Neural progenitor cell (in vitro differentiated cells): ENCODE measurements at regions not wholly inside any gene's neighbourhood (a gene's known extent, or its start where the extent isn't known, plus 50 kb on each side); places are given as distances from the start of the nearest gene placed in this dataset.
A peak's percentile ranks its signal among the peaks of the same experiment; 100 is the strongest.

Experiments
- DNase-seq: peaks from one replicate; pipeline ENCODE4 v3.0.0-alpha.2; 2016; ENCODE audit warnings: low spot score
- H2AFZ ChIP-seq: fragments of 200-600 bp; sonication (generic); replicated peaks from 2 replicates; pipeline ENCODE4 v1.6.1; 2016; ENCODE audit warnings: antibody characterized with exemption
- H3F3A ChIP-seq: fragments of 200-600 bp; sonication (generic); 2 replicates; pipeline ENCODE4 v1.6.1; 2016; ENCODE audit warnings: antibody characterized with exemption, low read depth
- H3K27ac ChIP-seq: fragments of 200-600 bp; sonication (generic); 2 replicates; pipeline ENCODE4 v1.5.1; 2016; ENCODE audit warnings: mild to moderate bottlenecking
- H3K27me3 ChIP-seq: fragments of 200-600 bp; sonication (generic); 2 replicates; pipeline ENCODE4 v1.6.1; 2016; ENCODE audit warnings: mild to moderate bottlenecking, moderate library complexity
- H3K36me3 ChIP-seq: fragments of 200-600 bp; sonication (generic); 2 replicates; pipeline ENCODE4 v1.5.1; 2016
- H3K4me1 ChIP-seq: fragments of 200-600 bp; sonication (generic); 2 replicates; pipeline ENCODE4 v1.6.1; 2016; ENCODE audit warnings: mixed run types
- H3K4me2 ChIP-seq: fragments of 200-600 bp; sonication (generic); 2 replicates; pipeline ENCODE4 v1.6.1; 2016
- H3K4me3 ChIP-seq: fragments of 200-600 bp; sonication (generic); 2 replicates; pipeline ENCODE4 v1.5.1; 2016
- H3K79me2 ChIP-seq: fragments of 200-600 bp; sonication (generic); 2 replicates; pipeline ENCODE4 v1.6.1; 2016; ENCODE audit warnings: low read depth
- H3K9ac ChIP-seq: fragments of 200-600 bp; sonication (generic); 2 replicates; pipeline ENCODE4 v1.6.1; 2016
- H3K9me3 ChIP-seq: fragments of 200-600 bp; sonication (generic); 2 replicates; pipeline ENCODE4 v1.5.1; 2016; ENCODE audit warnings: low read depth
- H4K20me1 ChIP-seq: fragments of 200-600 bp; sonication (generic); 2 replicates; pipeline ENCODE4 v1.6.1; 2016; ENCODE audit warnings: low read depth
- H3K27ac Mint-ChIP-seq: 3 replicates; pipeline ENCODE4 v1.8.0; 2021; ENCODE audit warnings: mixed read lengths
- H3K27me3 Mint-ChIP-seq: 2 replicates; pipeline ENCODE4 v1.8.0; 2022; ENCODE audit warnings: low read depth, mild to moderate bottlenecking, inconsistent platforms, moderate library complexity, mixed read lengths; ENCODE audit not compliant: insufficient read depth
- H3K36me3 Mint-ChIP-seq: 3 replicates; pipeline ENCODE4 v1.8.0; 2021; ENCODE audit warnings: mixed read lengths
- H3K4me1 Mint-ChIP-seq: 3 replicates; pipeline ENCODE4 v1.8.0; 2021; ENCODE audit warnings: mixed read lengths
- H3K4me3 Mint-ChIP-seq: 3 replicates; pipeline ENCODE4 v1.8.0; 2021; ENCODE audit warnings: mild to moderate bottlenecking, moderate library complexity, mixed read lengths
- H3K9me3 Mint-ChIP-seq: 3 replicates; pipeline ENCODE4 v1.8.0; 2020; ENCODE audit warnings: mixed read lengths
- CTCF ChIP-seq: fragments of 200-600 bp; sonication (generic); IDR thresholded peaks from 2 replicates; pipeline ENCODE4 v1.5.1; 2017; ENCODE audit warnings: antibody characterized with exemption, mild to moderate bottlenecking
- EZH2 ChIP-seq: fragments of 200-600 bp; sonication (generic); IDR thresholded peaks from 2 replicates; pipeline ENCODE4 v1.6.1; 2017; ENCODE audit warnings: antibody characterized with exemption, mild to moderate bottlenecking, moderate library complexity
- EZH2phosphoT487 ChIP-seq: fragments of 200-600 bp; sonication (generic); IDR thresholded peaks from 2 replicates; pipeline ENCODE4 v1.6.1; 2017; ENCODE audit warnings: antibody characterized with exemption

GRCh38 chr1:189811960-189812359 lies 665.7 kb downstream of the BRINP3 start:
- H3K27ac ChIP-seq = no peak overlapping the region
- peaks cover 7% of the 10 kb centered on the region for H3F3A ChIP-seq
- peaks cover 12% of the 10 kb centered on the region for H3K4me1 ChIP-seq
- H3K27me3 Mint-ChIP-seq = no peaks in the 10 kb centered on the region
- no peak overlapping the region for H2AFZ ChIP-seq
- H3K36me3 ChIP-seq = no peaks in the 10 kb centered on the region
- no peaks in the 10 kb centered on the region for H3K79me2 ChIP-seq
- peaks cover 5% of the 10 kb centered on the region for H3K9me3 Mint-ChIP-seq
- no peaks in the 10 kb centered on the region for H3K27me3 ChIP-seq
- H3K4me3 ChIP-seq = no peak overlapping the region
- H4K20me1 ChIP-seq = no peaks in the 10 kb centered on the region
- no peak overlapping the region for H3K27ac Mint-ChIP-seq
- no peak for DNase-seq
- no peaks in the 10 kb centered on the region for H3K9me3 ChIP-seq
- TF ChIP-seq CTCF (no peak), EZH2 (no peak), EZH2phosphoT487 (no peak)
- H3K4me2 ChIP-seq = no peak overlapping the region
- H3K4me3 Mint-ChIP-seq = no peak overlapping the region
- H3K36me3 Mint-ChIP-seq = no peaks in the 10 kb centered on the region
- H3K4me1 Mint-ChIP-seq = peaks cover 12% of the 10 kb centered on the region
- no peak overlapping the region for H3K9ac ChIP-seq

- no peaks in the 10 kb centered on the region for H3K9me3 ChIP-seq
- Mint-ChIP-seq H3K4me1 (peaks cover 18% of the 10 kb centered on the region), H3K36me3 (peaks cover 1% of the 10 kb centered on the region), H3K9me3 (peaks cover 12% of the 10 kb centered on the region), H3K27ac (no peak overlapping the region), H3K27me3 (no peaks in the 10 kb centered on the region), H3K4me3 (no peak overlapping the region)
- H3K4me3 ChIP-seq = no peak overlapping the region
- TF ChIP-seq CTCF = no peak
- no peak for TF ChIP-seq EZH2phosphoT487
- TF ChIP-seq EZH2 = no peak
- peaks cover 37% of the 10 kb centered on the region for H3K4me1 ChIP-seq
- H2AFZ ChIP-seq = no peak overlapping the region
- H4K20me1 ChIP-seq = no peaks in the 10 kb centered on the region
- H3K9ac ChIP-seq = no peak overlapping the region
- DNase-seq = peak; percentile 61
- H3K79me2 ChIP-seq = no peaks in the 10 kb centered on the region
- H3K36me3 ChIP-seq = no peaks in the 10 kb centered on the region
- H3K27ac ChIP-seq = peak overlapping the region; percentile 55
- peak overlapping the region; percentile 65 for H3K4me2 ChIP-seq
- H3F3A ChIP-seq = peaks cover 15% of the 10 kb centered on the region
- no peaks in the 10 kb centered on the region for H3K27me3 ChIP-seq
Observed at GRCh38 chr1:189816558-189816957, 661.1 kb downstream of the BRINP3 start.

- no peak for TF ChIP-seq EZH2
- TF ChIP-seq CTCF = no peak
- TF ChIP-seq EZH2phosphoT487 = no peak
- H3K9me3 ChIP-seq = no peaks in the 10 kb centered on the region
- H3K4me2 ChIP-seq = no peak overlapping the region
- Mint-ChIP-seq H3K27me3 (no peaks in the 10 kb centered on the region), H3K27ac (no peak overlapping the region), H3K4me1 (peaks cover 28% of the 10 kb centered on the region), H3K36me3 (peaks cover 1% of the 10 kb centered on the region), H3K9me3 (peaks cover 8% of the 10 kb centered on the region), H3K4me3 (no peak overlapping the region)
- no peaks in the 10 kb centered on the region for H3K79me2 ChIP-seq
- peaks cover 43% of the 10 kb centered on the region for H3K4me1 ChIP-seq
- H4K20me1 ChIP-seq = no peaks in the 10 kb centered on the region
- H3K27me3 ChIP-seq = no peaks in the 10 kb centered on the region
- no peak overlapping the region for H3K27ac ChIP-seq
- H3K36me3 ChIP-seq = no peaks in the 10 kb centered on the region
- H2AFZ ChIP-seq = no peak overlapping the region
- peaks cover 15% of the 10 kb centered on the region for H3F3A ChIP-seq
- H3K4me3 ChIP-seq = no peak overlapping the region
- no peak for DNase-seq
- no peak overlapping the region for H3K9ac ChIP-seq
Observed at GRCh38 chr1:189819751-189820150, 657.9 kb downstream of the BRINP3 start.
